BE2C (cell line): ENCODE measurements at regions not wholly inside any gene's neighbourhood (a gene's known extent, or its start where the extent isn't known, plus 50 kb on each side); places are given as distances from the start of the nearest gene placed in this dataset.

Experiments used
- DNase-seq: peaks from one replicate; pipeline ENCODE4 v3.0.0-alpha.2; 2020
- H3K27me3 ChIP-seq: fragments of 250-450 bp; sonication (Bioruptor Pico); 2 replicates; pipeline ENCODE4 v1.5.1; 2020; ENCODE audit warnings: mild to moderate bottlenecking
- H3K36me3 ChIP-seq: fragments of 250-450 bp; sonication (Bioruptor Pico); 2 replicates; pipeline ENCODE4 v1.5.1; 2020; ENCODE audit warnings: mild to moderate bottlenecking
- H3K4me1 ChIP-seq: fragments of 250-450 bp; sonication (Bioruptor Pico); 2 replicates; pipeline ENCODE4 v1.5.1; 2020
- H3K4me3 ChIP-seq: 2 replicates; pipeline ENCODE4 v1.5.1; 2011; ENCODE audit warnings: low read depth, low read length
- H3K9me3 ChIP-seq: fragments of 250-450 bp; sonication (Bioruptor Pico); 2 replicates; pipeline ENCODE4 v1.5.1; 2020
- TF ChIP-seq, protein P1 (sequence below): IDR thresholded peaks from 2 replicates; pipeline ENCODE4 v1.5.1; 2012; ENCODE audit warnings: mild to moderate bottlenecking, low read depth, low read length

DNA sequence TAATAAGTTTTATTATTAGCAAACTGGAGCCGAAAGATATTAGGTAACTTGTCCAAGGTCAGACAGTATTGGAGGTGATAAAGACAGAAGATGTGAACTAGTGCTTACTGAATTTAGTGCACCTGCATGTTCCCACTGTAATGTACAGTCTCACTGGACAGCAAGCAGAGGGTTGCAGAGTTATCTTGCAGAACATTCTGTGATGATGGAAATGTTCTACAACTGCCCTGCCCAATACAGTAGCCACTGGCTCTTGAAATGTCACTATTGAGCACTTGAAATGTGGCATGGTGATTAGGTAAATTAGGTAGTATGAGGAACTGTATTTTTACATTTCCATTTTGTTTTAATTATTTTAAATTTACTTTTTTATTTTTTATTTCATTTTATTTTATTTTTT, 356.6 kb downstream of the EPHA4 start:
- Histone ChIP-seq H3K27me3 (no peaks in the 10 kb centered on the region), H3K36me3 (no peaks in the 10 kb centered on the region), H3K4me3 (no peak overlapping the region)

DNA sequence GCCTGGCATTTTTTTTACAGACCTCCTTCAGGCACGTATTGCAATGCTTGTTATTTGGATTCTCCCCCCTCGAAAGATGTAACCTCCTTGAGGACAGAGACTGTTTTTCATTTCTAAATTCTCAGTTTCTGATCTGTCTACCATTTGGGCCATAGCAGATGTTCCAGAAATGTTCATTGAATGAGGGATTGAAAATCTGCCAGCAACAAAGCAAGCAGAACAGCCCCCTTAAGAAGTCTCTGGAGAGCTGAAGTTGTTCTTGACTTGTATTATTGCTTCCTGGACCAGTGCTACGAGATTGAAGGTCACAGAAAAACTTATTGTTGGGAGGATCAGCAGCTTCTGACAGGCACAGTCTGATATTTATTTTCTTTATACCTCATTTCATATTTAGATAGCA, 355.5 kb downstream of the EPHA4 start:
- H3K9me3 ChIP-seq, result no peaks in the 10 kb centered on the region; the same call in 1 of the 2 replicates
- no peak for DNase-seq
- no peaks in the 10 kb centered on the region for H3K27me3 ChIP-seq
- no peaks in the 10 kb centered on the region for H3K4me1 ChIP-seq
- H3K36me3 ChIP-seq, result no peaks in the 10 kb centered on the region
- no peak overlapping the region for H3K4me3 ChIP-seq
- TF ChIP-seq, protein P1, sequence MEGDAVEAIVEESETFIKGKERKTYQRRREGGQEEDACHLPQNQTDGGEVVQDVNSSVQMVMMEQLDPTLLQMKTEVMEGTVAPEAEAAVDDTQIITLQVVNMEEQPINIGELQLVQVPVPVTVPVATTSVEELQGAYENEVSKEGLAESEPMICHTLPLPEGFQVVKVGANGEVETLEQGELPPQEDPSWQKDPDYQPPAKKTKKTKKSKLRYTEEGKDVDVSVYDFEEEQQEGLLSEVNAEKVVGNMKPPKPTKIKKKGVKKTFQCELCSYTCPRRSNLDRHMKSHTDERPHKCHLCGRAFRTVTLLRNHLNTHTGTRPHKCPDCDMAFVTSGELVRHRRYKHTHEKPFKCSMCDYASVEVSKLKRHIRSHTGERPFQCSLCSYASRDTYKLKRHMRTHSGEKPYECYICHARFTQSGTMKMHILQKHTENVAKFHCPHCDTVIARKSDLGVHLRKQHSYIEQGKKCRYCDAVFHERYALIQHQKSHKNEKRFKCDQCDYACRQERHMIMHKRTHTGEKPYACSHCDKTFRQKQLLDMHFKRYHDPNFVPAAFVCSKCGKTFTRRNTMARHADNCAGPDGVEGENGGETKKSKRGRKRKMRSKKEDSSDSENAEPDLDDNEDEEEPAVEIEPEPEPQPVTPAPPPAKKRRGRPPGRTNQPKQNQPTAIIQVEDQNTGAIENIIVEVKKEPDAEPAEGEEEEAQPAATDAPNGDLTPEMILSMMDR, result no peak

More for the DNA sequence above, 356.6 kb downstream of the EPHA4 start:
- TF ChIP-seq, protein P1, result no peak
- Histone ChIP-seq H3K9me3 (no peaks in the 10 kb centered on the region; the same call in 1 of the 2 replicates), H3K4me1 (no peaks in the 10 kb centered on the region)
- no peak for DNase-seq

DNA sequence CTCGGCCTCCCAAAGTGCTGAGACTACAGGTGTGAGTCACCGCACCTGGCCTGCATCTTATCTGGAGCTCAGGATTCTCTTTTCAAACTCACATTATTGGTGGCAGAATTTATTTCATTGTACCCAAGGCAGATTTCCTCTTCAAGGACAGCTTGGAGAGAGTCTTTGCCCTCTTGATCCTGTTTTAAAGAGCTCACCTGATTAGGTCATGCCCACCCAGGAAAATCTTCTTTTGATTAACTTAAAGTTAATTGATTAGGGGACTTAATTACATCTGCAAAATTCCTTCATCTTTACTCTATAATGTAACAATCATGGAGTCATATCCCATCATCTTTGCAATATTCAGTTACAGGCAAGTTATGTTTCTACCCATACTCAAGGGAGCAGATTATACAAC, 346.4 kb downstream of the EPHA4 start:
- no peaks in the 10 kb centered on the region for H3K9me3 ChIP-seq
- H3K27me3 ChIP-seq, result no peaks in the 10 kb centered on the region
- H3K4me1 ChIP-seq, result no peaks in the 10 kb centered on the region
- no peak overlapping the region for H3K4me3 ChIP-seq
- no peaks in the 10 kb centered on the region for H3K36me3 ChIP-seq
- DNase-seq, result no peak
- TF ChIP-seq, protein P1, result no peak

DNA sequence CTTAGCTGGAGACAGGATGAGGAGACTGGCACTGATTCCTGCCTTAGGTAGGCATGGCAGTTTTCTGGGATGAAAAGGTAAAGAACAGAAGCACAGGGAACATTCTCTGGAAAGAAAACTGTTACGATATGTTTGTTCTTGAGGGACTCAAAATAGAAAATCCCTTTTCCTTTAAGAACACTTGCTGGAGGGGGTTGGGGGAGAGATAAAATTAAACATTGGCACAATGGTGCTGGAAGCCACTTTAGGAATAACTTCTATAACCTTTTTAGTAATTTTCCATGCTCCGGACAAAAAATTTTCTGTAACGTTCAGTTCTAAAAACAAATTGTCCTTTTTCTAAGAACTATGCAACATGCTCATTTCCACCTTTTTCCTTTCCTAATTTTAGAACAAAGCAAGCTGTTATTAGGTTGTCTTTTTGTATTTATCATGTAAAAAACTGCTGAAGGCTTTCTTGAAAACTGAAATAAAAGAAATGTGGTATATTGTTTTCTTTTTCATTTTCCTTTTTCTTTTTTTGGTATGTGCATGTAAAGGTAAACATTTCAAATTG, 343.8 kb downstream of the EPHA4 start:
- Histone ChIP-seq H3K4me1 (no peaks in the 10 kb centered on the region), H3K27me3 (no peaks in the 10 kb centered on the region), H3K9me3 (no peaks in the 10 kb centered on the region), H3K4me3 (no peak overlapping the region), H3K36me3 (no peaks in the 10 kb centered on the region)
- TF ChIP-seq, protein P1, result no peak
- DNase-seq, result no peak

DNA sequence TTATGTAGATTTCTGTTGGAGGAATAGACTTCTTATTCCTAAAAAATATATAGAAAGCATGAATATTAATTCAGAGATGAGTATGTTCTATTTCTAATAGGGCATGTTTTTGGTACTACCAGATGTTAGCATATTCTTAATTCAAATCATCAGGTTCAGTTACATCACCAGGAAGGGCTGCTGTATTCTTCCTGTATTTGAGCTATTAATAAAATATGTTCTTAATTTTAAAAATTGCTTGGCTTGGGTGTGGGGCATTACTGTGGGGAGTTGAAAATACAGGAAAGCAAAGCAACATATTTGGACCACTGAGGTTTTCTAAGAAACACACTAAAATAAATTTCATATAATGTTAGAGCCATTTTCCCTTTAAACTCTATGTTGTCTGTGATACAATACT, 343.0 kb downstream of the EPHA4 start:
- Histone ChIP-seq H3K4me1 (no peaks in the 10 kb centered on the region), H3K4me3 (no peak overlapping the region), H3K27me3 (no peaks in the 10 kb centered on the region), H3K36me3 (no peaks in the 10 kb centered on the region), H3K9me3 (no peaks in the 10 kb centered on the region)
- DNase-seq, result no peak
- TF ChIP-seq, protein P1, result no peak

DNA sequence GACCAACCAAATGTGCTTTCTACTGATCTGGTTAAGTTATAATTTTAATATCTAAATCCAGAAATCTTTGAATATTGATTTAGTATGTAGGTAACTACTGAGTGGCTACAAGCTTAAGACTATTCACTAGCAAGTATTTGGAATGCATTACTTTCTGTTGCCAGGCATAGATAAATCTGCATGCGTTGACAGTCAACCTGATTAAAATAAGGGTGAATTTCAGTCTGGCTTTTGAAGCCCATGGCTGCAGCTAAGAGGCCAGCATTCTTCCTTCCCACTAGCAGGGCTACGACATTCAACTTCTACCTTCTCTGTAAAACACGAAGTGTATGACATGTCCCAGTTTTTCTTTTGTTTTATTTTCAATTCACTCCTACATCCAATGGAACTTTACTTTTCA, 340.6 kb downstream of the EPHA4 start:
- Histone ChIP-seq H3K27me3 (no peaks in the 10 kb centered on the region), H3K4me3 (no peak overlapping the region), H3K36me3 (no peaks in the 10 kb centered on the region), H3K4me1 (no peaks in the 10 kb centered on the region), H3K9me3 (no peaks in the 10 kb centered on the region)
- TF ChIP-seq, protein P1, result no peak
- DNase-seq, result no peak
